Putamen (tissue), 1 donor: ENCODE measurements at regions not wholly inside any gene's neighbourhood (a gene's known extent, or its start where the extent isn't known, plus 50 kb on each side); places are given as distances from the start of the nearest gene placed in this dataset.
A peak's percentile ranks its signal among the peaks of the same experiment; 100 is the strongest.

Experiments
- DNase-seq: peaks from one replicate; pipeline ENCODE4 v3.0.0-alpha.2; 2016; ENCODE audit warnings: low spot score

- DNase-seq: no peak
Observed at GRCh38 chr21:35938446-35938845, 121.9 kb downstream of the SETD4 start.

- DNase-seq: no peak
Observed at GRCh38 chr21:35933466-35933865, 126.9 kb downstream of the SETD4 start.

- peak; percentile 41 for DNase-seq
Observed at GRCh38 chr21:35932232-35932911, 128.0 kb downstream of the SETD4 start.

GRCh38 chr21:35929901-35930300, 130.4 kb downstream of the SETD4 start:
- no peak for DNase-seq

GRCh38 chr21:35927262-35927661, 133.1 kb downstream of the SETD4 start:
- no peak for DNase-seq

- no peak for DNase-seq
Observed at GRCh38 chr21:35926003-35926740, 134.2 kb downstream of the SETD4 start.

GRCh38 chr21:35925497-35925896, 134.8 kb downstream of the SETD4 start:
- DNase-seq: no peak

- no peak for DNase-seq
Observed at GRCh38 chr21:35924714-35925301, 135.5 kb downstream of the SETD4 start.

GRCh38 chr21:35923971-35924370, 136.4 kb downstream of the SETD4 start:
- no peak for DNase-seq

GRCh38 chr21:35922618-35923017, 137.7 kb downstream of the SETD4 start:
- DNase-seq: no peak

GRCh38 chr21:35921471-35921870, 138.9 kb downstream of the SETD4 start:
- no peak for DNase-seq

GRCh38 chr21:35920436-35920835, 139.9 kb downstream of the SETD4 start:
- no peak for DNase-seq

- DNase-seq: no peak
Observed at GRCh38 chr21:35915030-35915429, 145.3 kb downstream of the SETD4 start.

- DNase-seq: no peak
Observed at GRCh38 chr21:35911412-35912191, 148.7 kb downstream of the SETD4 start.

GRCh38 chr21:35909456-35910223, 150.7 kb downstream of the SETD4 start:
- no peak for DNase-seq

- DNase-seq: no peak
Observed at GRCh38 chr21:35908311-35909078, 151.8 kb downstream of the SETD4 start.

- no peak for DNase-seq
Observed at GRCh38 chr21:35906586-35906985, 153.7 kb downstream of the SETD4 start.

- no peak for DNase-seq
Observed at GRCh38 chr21:35905963-35906345, 154.4 kb downstream of the SETD4 start.

GRCh38 chr21:35905096-35905962, 155.0 kb downstream of the SETD4 start:
- no peak for DNase-seq

GRCh38 chr21:35900539-35900938, 159.8 kb downstream of the SETD4 start:
- DNase-seq: no peak
